ENCODE measurements at regions not wholly inside any gene's neighbourhood (a gene's known extent, or its start where the extent isn't known, plus 50 kb on each side); places are given as distances from the start of the nearest gene placed in this dataset.

- ATAC-seq (no peak), DNase-seq (no peak)
- no peak for TF ChIP-seq CTCF (IDR thresholded peaks at IDR 0.05)
- TF ChIP-seq POLR2A (IDR thresholded peaks at IDR 0.05), result no peak
- H3K27me3 ChIP-seq, result no peaks in the 10 kb centered on the region
- H3K27ac ChIP-seq, result no peak overlapping the region
- no peaks in the 10 kb centered on the region for H3K36me3 ChIP-seq (replicated peaks in 1 of 2; ENCODE audit: insufficient read depth in 1 of 2, low read depth in 2 of 2)
- 21 to 30% methylated on average over 6 of the region's 6 CpGs for WGBS, 2 donors
- intact Hi-C loops (cut with DNase I), result no loop called here
- H3K9me3 ChIP-seq, result no peaks in the 10 kb centered on the region
- no peaks in the 10 kb centered on the region for H3K4me1 ChIP-seq
- H3K4me3 ChIP-seq, result no peak overlapping the region
Measured at GRCh38 chr15:69531665-69532027, 79.0 kb downstream of the RPLP1 start.

- Histone ChIP-seq H3K36me3 (replicated peaks in 1 of 2; ENCODE audit: insufficient read depth in 1 of 2, low read depth in 2 of 2) (no peaks in the 10 kb centered on the region), H3K4me3 (no peak overlapping the region), H3K27me3 (no peaks in the 10 kb centered on the region), H3K4me1 (no peaks in the 10 kb centered on the region), H3K27ac (no peak overlapping the region), H3K9me3 (no peaks in the 10 kb centered on the region)
- ATAC-seq (no peak), DNase-seq (no peak)
- no peak for TF ChIP-seq CTCF (IDR thresholded peaks at IDR 0.05)
- TF ChIP-seq POLR2A (IDR thresholded peaks at IDR 0.05), result no peak
- 60 to 64% methylated on average over 1 of the region's 1 CpG for WGBS, 2 donors
- intact Hi-C loops (cut with DNase I), result no loop called here
Measured at GRCh38 chr15:69532066-69532465, 79.4 kb downstream of the RPLP1 start.

GRCh38 chr15:69532856-69533255 lies 80.2 kb downstream of the RPLP1 start:
- no peaks in the 10 kb centered on the region for H3K4me1 ChIP-seq
- 86 to 91% methylated on average over 4 of the region's 4 CpGs for WGBS, 2 donors
- no peak overlapping the region for H3K4me3 ChIP-seq
- intact Hi-C loops (cut with DNase I), result no loop called here
- ATAC-seq (no peak), DNase-seq (no peak)
- H3K9me3 ChIP-seq, result no peaks in the 10 kb centered on the region
- H3K27me3 ChIP-seq, result no peaks in the 10 kb centered on the region
- H3K36me3 ChIP-seq (replicated peaks in 1 of 2; ENCODE audit: insufficient read depth in 1 of 2, low read depth in 2 of 2), result no peaks in the 10 kb centered on the region
- H3K27ac ChIP-seq, result no peak overlapping the region
- no peak for TF ChIP-seq CTCF (IDR thresholded peaks at IDR 0.05)
- no peak for TF ChIP-seq POLR2A (IDR thresholded peaks at IDR 0.05)

GRCh38 chr15:69533522-69533921 lies 80.9 kb downstream of the RPLP1 start:
- no peaks in the 10 kb centered on the region for H3K27me3 ChIP-seq
- no peaks in the 10 kb centered on the region for H3K36me3 ChIP-seq (replicated peaks in 1 of 2; ENCODE audit: insufficient read depth in 1 of 2, low read depth in 2 of 2)
- no peak for TF ChIP-seq CTCF (IDR thresholded peaks at IDR 0.05)
- TF ChIP-seq POLR2A (IDR thresholded peaks at IDR 0.05), result no peak
- intact Hi-C loops (cut with DNase I), result no loop called here
- H3K4me3 ChIP-seq, result no peak overlapping the region
- H3K27ac ChIP-seq, result no peak overlapping the region
- no peaks in the 10 kb centered on the region for H3K9me3 ChIP-seq
- no peaks in the 10 kb centered on the region for H3K4me1 ChIP-seq
- WGBS, 2 donors, result 59% methylated on average over 5 of the region's 5 CpGs
- ATAC-seq, result no peak
- DNase-seq, result no peak

GRCh38 chr15:69535101-69535638 lies 82.6 kb downstream of the RPLP1 start:
- no peaks in the 10 kb centered on the region for H3K4me1 ChIP-seq
- H3K27me3 ChIP-seq, result no peaks in the 10 kb centered on the region
- intact Hi-C loops (cut with DNase I), result no loop called here
- WGBS, 2 donors, result 92 to 98% methylated on average over 4 of the region's 4 CpGs
- TF ChIP-seq POLR2A (IDR thresholded peaks at IDR 0.05), result no peak
- TF ChIP-seq CTCF (IDR thresholded peaks at IDR 0.05), result no peak
- no peaks in the 10 kb centered on the region for H3K36me3 ChIP-seq (replicated peaks in 1 of 2; ENCODE audit: insufficient read depth in 1 of 2, low read depth in 2 of 2)
- no peak overlapping the region for H3K4me3 ChIP-seq
- ATAC-seq, result no peak
- DNase-seq, result no peak
- H3K27ac ChIP-seq, result no peak overlapping the region
- no peaks in the 10 kb centered on the region for H3K9me3 ChIP-seq
